Fibroblast of skin of right quadriceps (primary cell): ENCODE measurements at regions not wholly inside any gene's neighbourhood (a gene's known extent, or its start where the extent isn't known, plus 50 kb on each side); places are given as distances from the start of the nearest gene placed in this dataset.
"Not testable (repeated sequence)": the region's sequence is repeated elsewhere in the genome, so short reads cannot be mapped to it uniquely, and the experiment has no call there.

Experiments used
- DNase-seq: peaks from one replicate; pipeline ENCODE4 v3.0.0-alpha.2; 2013

DNA sequence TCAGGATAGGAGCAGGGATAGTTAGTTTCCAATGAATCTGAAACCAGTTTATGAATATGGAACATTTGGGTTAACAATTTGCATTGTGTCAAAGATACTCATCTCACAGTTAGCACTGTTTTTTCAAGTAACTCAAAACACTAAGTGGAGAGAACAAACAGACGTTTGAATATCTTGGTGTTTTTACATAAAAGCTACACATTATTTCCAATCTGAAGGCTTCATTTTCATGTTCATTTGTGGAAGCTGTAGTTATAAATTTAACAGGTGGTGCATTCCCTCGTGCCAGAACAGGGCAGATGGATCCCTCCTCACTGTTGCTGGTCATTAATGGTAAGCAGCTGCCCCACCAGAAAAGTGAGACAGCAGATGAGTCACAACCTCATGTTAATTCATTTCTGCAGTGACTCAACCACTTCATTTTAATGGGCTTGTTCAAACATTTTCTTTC lies 286.9 kb downstream of the TMX3 start:
- DNase-seq = peak; percentile 88

DNA sequence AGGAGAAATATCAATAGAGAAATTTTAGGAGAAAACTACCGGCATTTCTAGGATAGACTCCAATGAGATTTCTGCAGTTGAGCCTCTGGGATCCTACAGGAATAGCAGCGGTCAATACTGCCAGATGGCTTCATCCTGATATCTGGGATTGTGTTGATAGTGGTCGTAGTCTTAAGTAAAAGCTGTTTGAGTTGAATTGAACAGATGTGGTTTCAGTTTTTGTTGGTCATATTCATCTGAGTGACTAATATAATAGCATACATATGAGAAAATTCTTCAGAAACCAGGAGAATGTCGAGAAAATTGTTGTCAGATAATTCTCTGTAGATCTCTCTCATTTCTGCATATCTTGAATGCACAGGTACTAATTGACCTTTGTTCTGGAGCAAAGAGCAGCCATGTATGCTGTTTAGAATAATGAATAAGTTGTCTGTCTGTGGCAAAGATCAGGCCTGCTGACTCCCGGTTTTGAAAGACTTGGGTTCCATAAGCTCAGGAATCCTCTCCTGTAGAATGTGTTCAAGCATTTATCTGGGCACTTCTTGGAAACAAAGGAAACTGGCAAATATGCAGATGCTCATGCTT lies 288.1 kb downstream of the TMX3 start:
- peak; percentile 42 for DNase-seq

- peak; percentile 54 for DNase-seq
Observed at GRCh38 chr18:68418881-68419280, 296.0 kb downstream of the TMX3 start.

GRCh38 chr18:68418226-68418868 lies 296.6 kb downstream of the TMX3 start:
- no peak for DNase-seq

DNA sequence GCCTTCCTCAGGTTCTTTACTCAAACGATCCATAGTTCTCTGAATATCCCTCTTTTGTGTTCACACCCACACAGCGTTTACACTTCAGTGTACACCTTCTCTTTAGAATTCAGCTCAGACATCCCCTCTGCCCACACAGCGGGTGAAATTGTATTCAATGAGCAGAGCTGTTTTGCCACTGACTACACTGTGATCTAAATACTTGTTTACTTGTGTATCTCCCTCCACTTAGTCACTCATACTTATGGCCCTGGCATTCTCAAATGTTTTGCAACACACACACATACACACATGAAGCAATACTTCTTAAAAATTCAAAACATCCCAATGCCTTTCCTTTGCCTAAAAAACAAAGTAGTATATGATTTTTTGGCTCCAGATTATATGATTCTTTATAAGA lies 297.1 kb downstream of the TMX3 start:
- DNase-seq = peak; percentile 49

- DNase-seq = no peak
Observed at GRCh38 chr18:68417166-68417799, 297.6 kb downstream of the TMX3 start.

GRCh38 chr18:68414407-68414806 lies 300.5 kb downstream of the TMX3 start:
- DNase-seq = no peak

DNA sequence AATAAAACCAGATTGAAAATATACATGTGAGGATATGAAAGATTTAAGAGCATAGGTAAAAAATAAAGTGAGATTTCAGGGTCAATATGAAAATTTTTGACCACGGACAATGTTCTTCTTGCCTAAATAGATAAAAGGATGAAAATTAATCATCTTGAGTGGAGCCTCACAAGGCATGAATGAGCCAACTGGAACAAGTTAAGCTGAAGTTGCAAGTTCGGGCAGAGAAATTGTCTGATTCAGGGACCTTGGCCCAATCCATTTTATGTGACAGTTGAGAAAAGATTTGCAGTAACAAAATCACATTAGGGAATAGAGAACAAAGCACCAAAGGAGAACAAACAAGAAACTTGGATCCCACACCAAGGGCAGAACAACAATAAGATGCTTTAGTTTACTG lies 305.3 kb downstream of the TMX3 start:
- DNase-seq = no peak

DNA sequence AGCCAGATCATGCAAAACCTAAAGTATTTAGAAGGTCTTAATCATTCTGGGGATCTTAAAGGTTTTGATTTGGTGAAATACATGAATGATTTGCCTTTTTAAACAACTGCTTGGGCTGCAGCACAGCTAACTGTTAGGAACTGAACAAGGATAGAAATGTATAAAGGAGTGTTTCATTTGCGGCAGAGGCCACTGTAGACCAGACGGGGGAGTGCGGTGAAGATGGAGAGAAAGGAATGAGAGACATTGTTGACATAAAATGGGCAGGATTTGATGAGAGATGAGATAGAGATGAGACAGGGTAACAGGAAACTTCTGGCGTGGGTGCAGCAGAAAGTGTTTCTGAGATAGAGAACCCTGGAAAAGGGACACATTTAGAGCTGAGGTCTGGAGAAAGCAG lies 308.1 kb downstream of the TMX3 start:
- DNase-seq = no peak

DNA sequence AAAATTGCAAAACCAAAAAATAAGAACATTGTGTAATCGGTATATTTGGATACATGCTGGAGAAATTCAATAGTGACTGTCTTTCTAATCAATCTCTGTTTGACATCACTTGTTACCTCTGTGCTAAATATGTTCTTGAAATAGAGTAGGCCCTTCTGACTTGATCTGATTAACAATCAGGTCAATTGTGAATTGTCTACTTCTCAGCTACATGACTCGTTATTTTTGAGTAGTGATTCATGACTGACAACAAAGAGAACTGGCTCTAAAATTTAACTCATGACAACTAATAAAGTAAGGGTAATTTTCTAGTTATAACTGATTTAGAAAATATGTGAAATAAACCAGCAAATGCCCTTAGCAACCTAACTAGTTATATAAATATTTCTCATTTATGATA lies 312.1 kb downstream of the TMX3 start:
- no peak for DNase-seq

DNA sequence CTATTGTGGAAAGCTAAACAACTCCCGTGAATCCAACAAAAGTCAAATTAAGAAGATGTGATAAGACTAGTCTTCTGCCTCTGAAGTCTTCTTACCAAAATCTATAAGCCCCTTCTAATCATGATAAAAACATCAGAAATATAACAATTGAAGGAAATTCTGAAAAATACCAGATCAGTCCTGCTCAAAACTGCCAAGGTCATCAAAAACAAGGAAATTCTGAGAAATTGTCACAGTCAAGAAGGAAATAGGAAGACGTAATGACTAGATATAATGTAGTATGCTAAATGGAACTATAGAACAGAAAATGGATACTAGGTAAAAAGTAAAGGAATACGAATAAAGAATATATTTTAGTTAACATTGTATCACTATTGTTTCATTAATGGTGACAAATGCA lies 314.0 kb downstream of the TMX3 start:
- DNase-seq = no peak

DNA sequence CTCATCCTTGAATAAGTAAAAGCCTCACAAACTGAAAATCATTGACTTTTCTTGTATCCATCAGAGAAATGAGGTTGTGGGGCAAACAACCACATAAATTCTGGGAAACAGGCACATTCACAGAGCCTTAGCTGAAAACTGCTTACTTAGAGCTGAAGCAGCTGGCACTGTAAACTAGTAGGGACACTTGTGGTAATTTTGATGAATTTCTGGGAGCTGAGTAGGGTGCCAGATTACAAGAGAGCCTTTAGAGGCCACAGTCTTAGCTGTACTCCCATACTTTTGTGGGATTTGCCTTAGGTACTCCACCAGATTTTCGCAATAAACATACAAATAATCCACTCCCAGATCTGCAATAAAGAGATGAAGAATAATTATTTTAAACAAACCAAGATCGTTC lies 315.2 kb downstream of the TMX3 start:
- DNase-seq = no peak

DNA sequence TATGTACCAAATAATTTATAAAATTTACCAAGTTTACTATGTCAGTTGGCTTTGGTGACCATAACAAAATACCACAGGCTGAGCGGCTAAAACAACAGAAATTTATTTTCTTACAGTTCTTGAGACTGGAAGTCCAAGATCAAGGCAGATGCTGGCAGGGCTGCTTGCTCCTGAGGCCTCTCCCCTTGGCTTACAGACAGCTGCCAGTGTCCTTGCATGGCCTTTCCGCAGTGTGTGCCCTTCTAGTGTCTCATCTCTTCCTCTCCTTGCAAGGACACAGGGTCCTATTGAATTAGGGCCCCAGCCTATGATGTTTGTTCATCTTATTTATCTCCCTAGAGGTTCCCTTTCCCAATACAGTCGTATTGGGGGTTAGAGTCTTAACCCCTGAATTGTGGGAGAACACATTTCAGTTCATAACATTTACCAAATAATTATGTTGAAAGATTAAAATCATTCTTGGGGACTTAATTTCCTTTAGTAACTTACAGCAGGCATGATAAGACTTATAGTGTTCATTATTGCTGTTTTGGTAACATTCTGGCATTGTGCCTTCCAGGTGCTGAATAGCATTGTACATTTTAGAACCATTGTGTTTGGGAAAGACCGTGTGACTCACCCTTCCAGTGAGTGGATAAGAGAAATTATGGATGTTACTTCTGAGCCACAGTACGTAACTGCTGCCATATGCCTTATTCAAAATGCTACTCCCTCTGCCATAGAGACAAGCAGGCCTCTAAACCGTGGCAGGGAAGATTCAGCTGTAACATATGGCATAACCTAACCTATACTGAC lies 317.5 kb downstream of the TMX3 start:
- no peak for DNase-seq

- peak; percentile 49 for DNase-seq
Observed at GRCh38 chr18:68394705-68395104, 320.2 kb downstream of the TMX3 start.

- DNase-seq = peak; percentile 6
Observed at GRCh38 chr18:68391801-68392200, 323.1 kb downstream of the TMX3 start.

DNA sequence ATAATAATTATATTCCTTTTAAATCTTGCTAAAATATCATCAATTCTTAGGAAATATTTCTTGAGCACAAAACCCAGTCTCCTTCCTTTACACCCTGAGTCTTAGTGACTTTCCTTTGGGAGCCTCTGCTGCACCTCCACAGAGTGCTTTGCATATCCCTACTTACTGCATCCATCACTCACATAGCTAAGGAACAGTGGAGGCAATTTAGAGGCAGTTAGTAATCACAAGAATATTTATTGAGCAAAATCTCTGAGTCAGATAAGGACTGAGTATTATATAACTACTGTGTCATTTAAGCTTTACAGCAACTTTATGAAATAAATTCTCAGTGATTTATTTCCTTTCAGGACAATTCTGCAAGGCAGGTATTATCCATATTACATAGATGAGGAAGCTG lies 327.7 kb downstream of the TMX3 start:
- peak; percentile 23 for DNase-seq

DNA sequence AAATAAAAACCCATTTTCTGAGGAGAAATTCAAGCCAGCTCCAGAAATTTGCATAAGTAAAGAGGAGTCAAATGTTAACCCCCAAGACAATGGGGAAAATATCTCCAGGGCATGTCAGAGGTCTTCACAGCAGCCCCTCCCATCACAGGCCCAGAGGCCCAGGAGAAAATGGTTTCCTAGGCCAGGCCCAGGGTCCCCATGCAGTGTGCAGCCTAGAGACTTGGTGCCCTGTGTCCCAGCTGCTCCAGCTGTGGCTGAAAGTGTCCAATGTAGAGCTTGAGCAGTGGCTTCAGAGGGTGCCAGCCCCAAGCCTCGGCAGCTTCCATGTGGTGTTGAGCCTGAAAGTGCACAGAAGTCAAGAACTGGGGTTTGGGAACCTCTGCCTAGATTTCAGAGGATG lies 330.9 kb downstream of the TMX3 start:
- DNase-seq = not testable (repeated sequence)

DNA sequence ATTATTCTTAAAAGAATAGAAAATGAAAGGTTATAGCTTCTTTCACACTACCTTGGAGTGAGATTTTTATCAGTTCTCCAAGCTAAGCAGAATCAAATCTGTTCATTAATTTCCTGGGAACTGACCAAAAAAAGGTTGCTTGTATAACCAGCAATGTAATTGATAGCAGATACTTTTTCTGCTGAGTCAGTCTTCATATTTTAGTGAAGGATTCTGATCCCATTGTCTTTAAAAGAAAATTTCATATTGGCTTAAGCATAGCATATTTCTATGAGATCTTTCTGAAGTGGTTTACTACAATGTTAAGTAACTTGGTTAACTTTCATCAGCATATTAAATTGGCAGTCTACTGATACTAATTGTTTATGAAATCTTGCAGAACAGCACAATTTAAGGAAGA lies 338.0 kb downstream of the TMX3 start:
- peak; percentile 13 for DNase-seq

- no peak for DNase-seq
Observed at GRCh38 chr18:68362907-68363306, 352.0 kb downstream of the TMX3 start.

DNA sequence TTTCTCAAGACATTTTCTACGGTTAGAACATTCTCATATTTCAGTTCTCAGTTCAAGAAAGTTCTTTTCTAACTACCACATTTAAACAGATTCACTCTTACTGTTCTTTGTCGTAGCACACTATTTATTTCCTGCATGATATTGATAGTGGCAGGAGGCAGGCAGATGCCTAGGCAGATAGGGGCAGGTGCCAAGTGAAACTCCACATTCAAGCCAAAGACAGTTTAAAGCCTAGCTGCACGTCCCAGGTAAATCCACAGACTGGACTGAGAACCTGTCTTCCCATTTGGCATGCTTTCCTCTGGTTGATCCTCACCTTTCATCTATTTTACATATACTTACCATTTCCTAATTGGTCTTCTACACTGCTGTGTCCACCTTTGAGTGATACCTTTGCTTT lies 359.3 kb downstream of the TMX3 start:
- no peak for DNase-seq

DNA sequence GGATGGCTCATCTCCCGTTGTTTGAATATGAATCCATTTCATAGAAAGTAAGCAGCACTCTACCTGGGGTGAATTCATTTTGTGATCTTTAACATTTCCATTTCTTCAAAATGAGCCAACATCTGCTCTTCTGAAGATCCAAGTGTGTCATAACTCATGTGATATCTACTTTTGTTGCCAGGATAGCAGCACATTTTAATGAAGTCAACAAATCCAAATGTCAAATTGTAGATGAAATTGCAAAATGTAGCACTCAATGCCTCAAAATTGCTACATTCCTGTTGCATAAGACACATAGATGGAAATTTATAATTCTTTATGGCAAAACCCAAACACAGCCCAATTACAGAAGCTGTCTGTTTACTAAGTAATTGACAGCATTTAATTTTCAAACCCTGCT lies 360.7 kb downstream of the TMX3 start:
- no peak for DNase-seq

GRCh38 chr18:68342039-68342659 lies 372.8 kb downstream of the TMX3 start:
- no peak for DNase-seq

DNA sequence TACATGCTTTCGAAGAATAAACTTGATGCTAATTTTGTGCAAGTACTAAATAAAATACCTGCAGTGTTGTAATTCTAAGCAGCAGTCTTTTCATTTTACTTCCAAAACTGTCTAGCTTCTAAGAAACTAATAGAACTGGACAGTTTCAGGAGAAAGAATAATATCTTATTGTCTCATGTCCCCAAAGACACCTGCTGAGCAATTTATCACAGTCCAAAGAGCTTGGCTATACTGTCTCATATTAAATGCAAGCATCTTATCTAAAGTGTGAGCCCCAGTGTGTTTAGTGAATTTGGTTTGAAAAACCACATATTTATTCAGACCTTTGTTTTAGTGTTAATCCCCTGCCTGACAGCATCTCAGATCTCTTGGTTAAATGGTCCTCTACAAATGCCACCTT lies 374.3 kb downstream of the TMX3 start:
- no peak for DNase-seq
